ENCODE measurements at regions not wholly inside any gene's neighbourhood (a gene's known extent, or its start where the extent isn't known, plus 50 kb on each side); places are given as distances from the start of the nearest gene placed in this dataset.

GRCh38 chr4:18389115-18389514 is 367.6 kb upstream of the LCORL start:
- TF ChIP-seq, protein P1, sequence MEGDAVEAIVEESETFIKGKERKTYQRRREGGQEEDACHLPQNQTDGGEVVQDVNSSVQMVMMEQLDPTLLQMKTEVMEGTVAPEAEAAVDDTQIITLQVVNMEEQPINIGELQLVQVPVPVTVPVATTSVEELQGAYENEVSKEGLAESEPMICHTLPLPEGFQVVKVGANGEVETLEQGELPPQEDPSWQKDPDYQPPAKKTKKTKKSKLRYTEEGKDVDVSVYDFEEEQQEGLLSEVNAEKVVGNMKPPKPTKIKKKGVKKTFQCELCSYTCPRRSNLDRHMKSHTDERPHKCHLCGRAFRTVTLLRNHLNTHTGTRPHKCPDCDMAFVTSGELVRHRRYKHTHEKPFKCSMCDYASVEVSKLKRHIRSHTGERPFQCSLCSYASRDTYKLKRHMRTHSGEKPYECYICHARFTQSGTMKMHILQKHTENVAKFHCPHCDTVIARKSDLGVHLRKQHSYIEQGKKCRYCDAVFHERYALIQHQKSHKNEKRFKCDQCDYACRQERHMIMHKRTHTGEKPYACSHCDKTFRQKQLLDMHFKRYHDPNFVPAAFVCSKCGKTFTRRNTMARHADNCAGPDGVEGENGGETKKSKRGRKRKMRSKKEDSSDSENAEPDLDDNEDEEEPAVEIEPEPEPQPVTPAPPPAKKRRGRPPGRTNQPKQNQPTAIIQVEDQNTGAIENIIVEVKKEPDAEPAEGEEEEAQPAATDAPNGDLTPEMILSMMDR (IDR thresholded peaks at IDR 0.05; ENCODE audit: insufficient read depth, low read length), result no peak
- TF ChIP-seq POLR2AphosphoS5 (IDR thresholded peaks at IDR 0.05; ENCODE audit: low read depth), result no peak
- TF ChIP-seq SPI1 (IDR thresholded peaks at IDR 0.05; ENCODE audit: borderline replicate concordance, low read depth), result no peak

Measured in HL-60 (cell line).